ENCODE measurements at regions not wholly inside any gene's neighbourhood (a gene's known extent, or its start where the extent isn't known, plus 50 kb on each side); places are given as distances from the start of the nearest gene placed in this dataset.

DNA sequence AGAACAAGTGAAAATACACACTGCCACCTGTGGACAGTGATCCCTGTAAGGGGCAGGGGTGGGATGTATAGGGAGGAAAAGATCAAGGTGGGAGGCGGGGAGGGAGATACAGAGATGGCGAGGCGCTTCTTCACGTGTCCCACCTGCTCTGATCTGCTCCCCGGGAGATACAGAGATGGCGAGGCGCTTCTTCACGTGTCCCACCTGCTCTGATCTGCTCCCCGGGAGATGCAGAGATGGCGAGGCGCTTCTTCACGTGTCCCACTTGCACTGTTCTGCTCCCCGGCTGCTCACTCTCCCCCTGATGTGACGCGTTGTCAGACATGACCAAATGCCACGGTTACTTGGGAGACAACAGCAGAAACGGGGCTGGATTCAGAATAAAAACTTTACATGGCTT lies 308.3 kb upstream of the SHH start:
- Histone ChIP-seq H3K27me3 (peaks cover 0 to 5% of the 10 kb centered on the region in 2 donors), H3K9me3 (no peaks in the 10 kb centered on the region), H3K27ac (no peak overlapping the region), H3K4me3 (no peak overlapping the region), H3K36me3 (no peaks in the 10 kb centered on the region), H3K4me1 (no peaks in the 10 kb centered on the region)
- TF ChIP-seq POLR2A (IDR thresholded peaks at IDR 0.05) (no peak), POLR2AphosphoS5 (IDR thresholded peaks at IDR 0.05) (no peak)
- TF ChIP-seq, protein P1, sequence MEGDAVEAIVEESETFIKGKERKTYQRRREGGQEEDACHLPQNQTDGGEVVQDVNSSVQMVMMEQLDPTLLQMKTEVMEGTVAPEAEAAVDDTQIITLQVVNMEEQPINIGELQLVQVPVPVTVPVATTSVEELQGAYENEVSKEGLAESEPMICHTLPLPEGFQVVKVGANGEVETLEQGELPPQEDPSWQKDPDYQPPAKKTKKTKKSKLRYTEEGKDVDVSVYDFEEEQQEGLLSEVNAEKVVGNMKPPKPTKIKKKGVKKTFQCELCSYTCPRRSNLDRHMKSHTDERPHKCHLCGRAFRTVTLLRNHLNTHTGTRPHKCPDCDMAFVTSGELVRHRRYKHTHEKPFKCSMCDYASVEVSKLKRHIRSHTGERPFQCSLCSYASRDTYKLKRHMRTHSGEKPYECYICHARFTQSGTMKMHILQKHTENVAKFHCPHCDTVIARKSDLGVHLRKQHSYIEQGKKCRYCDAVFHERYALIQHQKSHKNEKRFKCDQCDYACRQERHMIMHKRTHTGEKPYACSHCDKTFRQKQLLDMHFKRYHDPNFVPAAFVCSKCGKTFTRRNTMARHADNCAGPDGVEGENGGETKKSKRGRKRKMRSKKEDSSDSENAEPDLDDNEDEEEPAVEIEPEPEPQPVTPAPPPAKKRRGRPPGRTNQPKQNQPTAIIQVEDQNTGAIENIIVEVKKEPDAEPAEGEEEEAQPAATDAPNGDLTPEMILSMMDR (IDR thresholded peaks at IDR 0.05) = no peak
- intact Hi-C loops (cut with DNase I; ENCODE audit: low total_unique reads) = loop anchor here (5.0 kb wide), 1 partner anchor 1478 kb away; no protein-coding TSS in a partner anchor
- no peak for DNase-seq (ENCODE audit: low spot score in 2 of 2)

- Histone ChIP-seq H3K36me3 (no peaks in the 10 kb centered on the region), H3K4me3 (no peak overlapping the region), H3K9me3 (no peaks in the 10 kb centered on the region), H3K4me1 (no peaks in the 10 kb centered on the region), H3K27me3 (no peaks in the 10 kb centered on the region), H3K27ac (no peak overlapping the region)
- no peak for DNase-seq (ENCODE audit: low spot score in 2 of 2)
- intact Hi-C loops (cut with DNase I; ENCODE audit: low total_unique reads) = loop anchor here (5.0 kb wide), 1 partner anchor 1477 kb away; no protein-coding TSS in a partner anchor
- TF ChIP-seq POLR2AphosphoS5 (IDR thresholded peaks at IDR 0.05) = no peak
- TF ChIP-seq, protein P1 (IDR thresholded peaks at IDR 0.05) = no peak
- no peak for TF ChIP-seq POLR2A (IDR thresholded peaks at IDR 0.05)
Observed at GRCh38 chr7:156119771-156120170, 307.5 kb upstream of the SHH start.

GRCh38 chr7:156118248-156118645 lies 306.0 kb upstream of the SHH start:
- no peak for DNase-seq (ENCODE audit: low spot score in 2 of 2)
- H3K9me3 ChIP-seq = no peaks in the 10 kb centered on the region
- no peak overlapping the region for H3K4me3 ChIP-seq
- H3K4me1 ChIP-seq = no peaks in the 10 kb centered on the region
- TF ChIP-seq, protein P1 (IDR thresholded peaks at IDR 0.05) = no peak
- no peak for TF ChIP-seq POLR2A (IDR thresholded peaks at IDR 0.05)
- no peak for TF ChIP-seq POLR2AphosphoS5 (IDR thresholded peaks at IDR 0.05)
- intact Hi-C loops (cut with DNase I; ENCODE audit: low total_unique reads) = no loop called here
- H3K36me3 ChIP-seq = no peaks in the 10 kb centered on the region
- H3K27me3 ChIP-seq = no peaks in the 10 kb centered on the region
- H3K27ac ChIP-seq = no peak overlapping the region

GRCh38 chr7:156117542-156118247 lies 305.4 kb upstream of the SHH start:
- Histone ChIP-seq H3K4me3 (no peak overlapping the region), H3K36me3 (no peaks in the 10 kb centered on the region), H3K4me1 (no peaks in the 10 kb centered on the region), H3K9me3 (no peaks in the 10 kb centered on the region), H3K27me3 (no peaks in the 10 kb centered on the region), H3K27ac (no peak overlapping the region)
- no peak for DNase-seq (ENCODE audit: low spot score in 2 of 2)
- TF ChIP-seq POLR2A (IDR thresholded peaks at IDR 0.05) (no peak), POLR2AphosphoS5 (IDR thresholded peaks at IDR 0.05) (no peak)
- TF ChIP-seq, protein P1 (IDR thresholded peaks at IDR 0.05) = no peak
- intact Hi-C loops (cut with DNase I; ENCODE audit: low total_unique reads) = no loop called here

DNA sequence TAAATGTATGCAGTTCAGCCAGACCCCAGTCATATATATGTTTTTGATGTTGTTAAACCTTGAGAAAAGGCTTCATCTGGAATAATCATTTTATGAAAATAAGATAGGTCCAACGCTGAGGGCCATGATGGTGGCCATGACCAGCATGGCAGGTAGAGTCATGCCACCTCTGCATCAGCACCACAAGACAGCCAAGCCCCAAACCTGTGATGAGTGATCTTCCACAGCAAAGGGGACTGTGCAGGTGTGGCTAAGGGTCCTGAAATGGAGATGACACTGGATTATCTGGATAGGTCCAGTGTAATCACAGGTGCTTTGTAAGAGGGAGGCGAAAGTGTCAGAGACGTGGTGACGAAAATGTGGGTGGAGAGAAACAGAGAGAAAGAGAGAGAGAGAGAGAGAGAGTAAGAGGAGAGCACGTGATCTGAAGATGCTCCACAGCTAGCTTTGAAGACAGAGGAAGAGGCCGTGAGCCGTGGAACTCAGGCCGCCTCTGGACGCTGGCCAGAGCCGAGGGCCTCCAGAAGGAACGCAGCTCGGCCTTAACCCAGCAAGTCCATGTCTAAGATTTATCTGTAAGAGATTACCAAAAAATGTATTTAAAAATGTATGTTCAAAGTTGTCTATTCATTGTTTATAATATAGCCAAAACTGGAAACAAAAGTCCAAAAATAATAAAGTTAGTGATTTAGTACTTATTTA lies 304.4 kb upstream of the SHH start:
- no peak for DNase-seq (ENCODE audit: low spot score in 2 of 2)
- intact Hi-C loops (cut with DNase I; ENCODE audit: low total_unique reads) = no loop called here
- Histone ChIP-seq H3K36me3 (no peaks in the 10 kb centered on the region), H3K27me3 (no peaks in the 10 kb centered on the region), H3K4me1 (no peaks in the 10 kb centered on the region), H3K27ac (no peak overlapping the region), H3K9me3 (no peaks in the 10 kb centered on the region), H3K4me3 (no peak overlapping the region)
- no peak for TF ChIP-seq POLR2AphosphoS5 (IDR thresholded peaks at IDR 0.05)
- TF ChIP-seq, protein P1 (IDR thresholded peaks at IDR 0.05) = no peak
- TF ChIP-seq POLR2A (IDR thresholded peaks at IDR 0.05) = no peak

All from breast epithelium (tissue), 4 donors.